ENCODE measurements at regions not wholly inside any gene's neighbourhood (a gene's known extent, or its start where the extent isn't known, plus 50 kb on each side); places are given as distances from the start of the nearest gene placed in this dataset.

GRCh38 chr20:59435518-59435917, 135.1 kb downstream of the EDN3 start:
- DNase-seq: no peak
- Histone ChIP-seq H3K9me3 (no peaks in the 10 kb centered on the region), H3K4me1 (no peaks in the 10 kb centered on the region), H3K27me3 (peaks cover 0 to 38% (median 18%) of the 10 kb centered on the region in 7 donors), H3K36me3 (no peaks in the 10 kb centered on the region), H3K4me3 (no peak overlapping the region), H3K27ac (no peak overlapping the region)
- 80 to 83% methylated on average over 8 of the region's 8 CpGs for WGBS, 2 donors
- no peak for ATAC-seq
- intact Hi-C loops (cut with DNase I): no loop called here
- TF ChIP-seq CTCF (IDR thresholded peaks at IDR 0.05): no peak

DNA sequence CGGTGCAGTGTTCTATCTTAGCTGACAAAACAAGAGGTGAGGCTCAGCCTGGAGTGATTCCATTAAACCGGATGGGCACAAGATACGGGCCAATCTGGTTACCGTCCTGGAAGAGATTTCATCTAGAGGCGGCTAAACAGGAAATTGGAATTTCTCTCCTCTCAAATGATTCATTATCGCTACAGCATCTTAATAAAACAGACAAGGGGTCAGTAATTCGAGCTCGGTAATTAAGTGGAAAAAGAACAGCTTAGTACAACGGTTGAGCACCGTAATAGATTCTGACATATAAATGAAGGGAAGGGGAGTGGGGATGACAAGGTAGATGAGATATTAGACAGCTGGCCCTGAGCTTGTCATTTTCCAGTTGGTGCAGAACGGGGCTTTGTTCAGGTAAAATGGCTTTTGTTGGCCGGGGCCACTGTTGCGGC, 137.2 kb downstream of the EDN3 start:
- H3K36me3 ChIP-seq: no peaks in the 10 kb centered on the region
- no peak for TF ChIP-seq CTCF (IDR thresholded peaks at IDR 0.05)
- 62 to 64% methylated on average over 13 of the region's 13 CpGs for WGBS, 2 donors
- H3K9me3 ChIP-seq: no peaks in the 10 kb centered on the region
- H3K27ac ChIP-seq: no peak overlapping the region
- H3K27me3 ChIP-seq: peaks cover 0 to 39% (median 23%) of the 10 kb centered on the region in 7 donors
- ATAC-seq (no peak), DNase-seq (no peak)
- intact Hi-C loops (cut with DNase I): no loop called here
- no peak overlapping the region for H3K4me3 ChIP-seq
- H3K4me1 ChIP-seq: no peaks in the 10 kb centered on the region

GRCh38 chr20:59438201-59438600, 137.8 kb downstream of the EDN3 start:
- Histone ChIP-seq H3K4me3 (no peak overlapping the region), H3K36me3 (no peaks in the 10 kb centered on the region), H3K9me3 (no peaks in the 10 kb centered on the region), H3K27me3 (peaks cover 0 to 39% (median 27%) of the 10 kb centered on the region in 7 donors), H3K4me1 (no peaks in the 10 kb centered on the region), H3K27ac (no peak overlapping the region)
- 87% methylated on average over 4 of the region's 4 CpGs for WGBS, 2 donors
- no peak for ATAC-seq
- no peak for TF ChIP-seq CTCF (IDR thresholded peaks at IDR 0.05)
- intact Hi-C loops (cut with DNase I): no loop called here
- DNase-seq: no peak

GRCh38 chr20:59439243-59439642, 138.8 kb downstream of the EDN3 start:
- TF ChIP-seq CTCF (IDR thresholded peaks at IDR 0.05): no peak
- Histone ChIP-seq H3K4me1 (no peaks in the 10 kb centered on the region), H3K36me3 (no peaks in the 10 kb centered on the region), H3K4me3 (no peak overlapping the region), H3K9me3 (no peaks in the 10 kb centered on the region), H3K27ac (no peak overlapping the region), H3K27me3 (peaks cover 0 to 44% (median 33%) of the 10 kb centered on the region in 7 donors)
- DNase-seq (no peak), ATAC-seq (no peak)
- intact Hi-C loops (cut with DNase I): no loop called here
- WGBS, 2 donors: 79 to 89% methylated on average over 7 of the region's 7 CpGs

Data from heart right ventricle (tissue), 16 donors.